NCI-H748 (cell line): ENCODE measurements at regions not wholly inside any gene's neighbourhood (a gene's known extent, or its start where the extent isn't known, plus 50 kb on each side); places are given as distances from the start of the nearest gene placed in this dataset.
"Not testable (repeated sequence)": the region's sequence is repeated elsewhere in the genome, so short reads cannot be mapped to it uniquely, and the experiment has no call there.

Experiments used
- DNase-seq: peaks from one replicate; lab custom pipeline; 2025; ENCODE audit not compliant: unreplicated experiment; lab: John Stamatoyannopoulos, UW

DNA sequence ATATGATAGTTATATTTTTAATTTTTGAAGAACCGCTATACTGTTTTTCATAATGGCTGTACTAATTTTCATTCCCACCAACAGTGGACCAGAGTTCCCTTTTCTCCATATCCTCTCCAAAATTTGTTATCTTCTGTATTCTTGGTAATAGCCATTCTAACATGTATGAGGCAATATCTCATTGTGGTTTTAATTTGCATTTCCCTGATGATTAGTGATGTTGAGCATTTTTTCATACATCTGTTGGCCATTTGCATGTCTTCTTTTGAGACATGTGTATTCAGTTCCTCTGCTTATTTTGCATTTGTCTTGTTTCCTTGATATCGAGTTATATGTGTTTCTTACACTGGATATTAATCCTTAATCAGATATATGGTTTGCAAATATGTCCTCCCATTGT is 770.8 kb upstream of the MBL2 start:
- DNase-seq = no peak

DNA sequence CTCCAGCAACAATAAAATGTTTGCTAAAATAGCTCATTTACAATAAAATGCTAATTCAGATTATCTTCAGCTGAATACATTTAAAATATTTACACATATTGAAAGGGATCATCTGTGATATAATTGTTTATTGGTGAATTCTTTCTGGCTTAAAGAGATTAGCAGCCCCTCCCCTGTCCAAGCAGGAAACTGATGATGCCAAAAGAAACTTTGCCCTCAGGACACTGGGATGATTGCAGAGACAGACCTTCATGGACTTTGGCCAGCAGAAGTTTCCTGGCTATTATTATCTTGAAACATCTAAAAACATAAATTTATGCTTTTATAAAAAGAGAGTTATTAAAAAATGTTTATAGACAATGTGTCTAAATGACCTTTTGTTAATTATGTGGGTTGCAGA is 764.9 kb upstream of the MBL2 start:
- DNase-seq = no peak

DNA sequence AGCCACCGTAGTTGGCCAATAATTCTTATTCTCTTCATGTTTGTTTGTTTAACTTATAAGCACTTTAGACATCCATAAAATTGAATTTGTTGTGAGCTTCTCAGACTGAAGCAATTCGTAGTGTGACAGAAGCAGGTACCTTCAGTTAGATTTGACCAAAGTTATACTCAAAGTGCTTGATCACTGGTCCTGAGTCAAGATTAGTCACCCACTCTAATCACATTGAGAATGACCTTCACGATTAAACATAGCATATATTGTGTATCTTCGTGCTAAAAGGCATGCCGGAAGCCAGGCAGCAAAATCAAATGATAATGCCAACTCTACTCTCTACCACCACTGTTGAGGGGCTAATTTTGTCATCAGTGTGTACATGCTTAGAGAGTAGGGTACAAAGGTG is 763.7 kb upstream of the MBL2 start:
- DNase-seq = no peak

DNA sequence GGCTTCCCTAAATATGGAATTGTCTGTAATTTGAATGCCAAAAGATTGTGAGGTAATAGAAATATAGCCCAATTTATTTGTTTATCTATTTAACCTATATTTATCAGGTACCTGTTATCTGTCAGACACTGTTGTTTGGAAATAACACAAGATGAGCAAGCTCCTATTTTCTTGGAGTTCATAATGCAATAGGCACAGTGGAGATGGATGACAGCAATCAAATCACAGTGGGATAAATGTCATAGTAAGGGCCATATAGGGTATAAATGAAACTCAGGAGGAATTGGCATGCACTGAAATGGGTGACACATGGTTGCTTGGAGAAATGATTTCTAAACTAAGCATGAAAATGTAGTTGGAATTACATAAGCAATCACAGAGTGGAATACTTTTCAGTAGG is 761.8 kb upstream of the MBL2 start:
- no peak for DNase-seq

DNA sequence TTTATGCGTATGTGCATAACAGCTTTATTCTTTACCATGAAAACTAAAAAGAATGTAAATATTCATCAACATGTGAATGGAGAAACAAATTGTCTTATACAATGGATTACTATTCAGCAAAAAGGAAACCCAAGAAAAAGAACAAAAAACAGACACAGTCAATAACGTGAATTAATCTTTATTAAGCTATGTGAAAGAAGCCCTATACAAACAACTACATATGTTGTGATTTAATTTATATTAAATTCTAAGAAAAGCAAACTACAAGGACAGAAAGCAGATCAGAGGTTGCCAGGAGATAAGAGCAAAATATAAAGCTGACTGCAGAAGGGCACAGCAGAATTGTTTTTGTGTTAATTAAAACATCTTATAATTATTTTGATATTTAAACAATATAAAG is 756.4 kb upstream of the MBL2 start:
- no peak for DNase-seq

DNA sequence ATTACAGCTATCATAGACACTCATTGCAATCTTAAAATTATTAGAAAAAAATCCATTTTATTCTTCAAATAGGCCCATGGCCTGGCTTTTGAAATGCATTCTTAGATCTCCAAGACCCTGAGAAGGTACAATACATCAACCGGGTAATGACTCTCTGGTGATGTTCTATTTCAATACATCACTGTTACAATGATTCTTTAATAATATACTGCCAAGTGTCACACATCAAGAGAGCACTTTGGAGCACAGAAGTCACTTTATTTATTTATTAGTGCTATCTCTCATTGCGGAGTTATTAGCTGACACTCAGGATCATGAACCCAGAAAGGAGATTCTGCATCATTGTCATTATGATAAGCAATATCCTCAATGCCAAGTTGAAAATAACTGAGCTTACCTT is 748.5 kb upstream of the MBL2 start:
- no peak for DNase-seq

DNA sequence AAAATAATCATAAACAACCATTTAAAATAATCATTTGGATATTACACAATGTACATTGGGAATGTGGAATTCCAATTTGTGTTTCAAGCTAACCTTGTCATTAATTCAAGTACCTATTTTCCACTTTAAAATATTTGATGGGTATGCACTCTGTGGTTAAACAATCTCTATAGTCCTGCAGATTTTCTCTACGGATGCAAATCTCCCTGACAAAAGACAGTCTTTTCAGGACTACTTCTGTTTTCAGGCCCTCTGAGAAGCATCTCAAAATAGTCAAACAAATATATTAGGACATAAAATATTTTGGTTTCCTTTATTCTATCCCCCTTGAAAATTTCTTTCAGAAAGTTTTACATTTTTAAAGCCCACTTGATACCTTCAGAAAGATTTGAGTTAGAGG is 735.6 kb upstream of the MBL2 start:
- no peak for DNase-seq

DNA sequence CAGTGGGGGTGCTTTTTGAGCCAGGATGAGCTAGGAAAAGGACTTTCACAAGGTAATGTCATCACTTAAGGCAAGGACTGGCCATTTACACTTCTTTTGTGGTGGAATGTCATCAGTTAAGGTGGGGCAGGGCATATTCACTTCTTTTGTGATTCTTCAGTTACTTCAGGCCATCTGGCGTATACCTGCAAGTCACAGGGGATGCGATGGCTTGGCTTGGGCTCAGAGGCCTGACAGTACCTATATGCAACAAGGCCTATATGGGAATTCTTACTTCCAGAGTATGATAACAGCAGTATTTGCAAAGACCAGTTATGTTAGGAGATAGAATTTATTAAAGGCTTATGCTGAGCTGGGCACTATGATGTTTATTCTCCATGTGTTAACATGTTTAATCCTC is 731.9 kb upstream of the MBL2 start:
- not testable (repeated sequence) for DNase-seq

DNA sequence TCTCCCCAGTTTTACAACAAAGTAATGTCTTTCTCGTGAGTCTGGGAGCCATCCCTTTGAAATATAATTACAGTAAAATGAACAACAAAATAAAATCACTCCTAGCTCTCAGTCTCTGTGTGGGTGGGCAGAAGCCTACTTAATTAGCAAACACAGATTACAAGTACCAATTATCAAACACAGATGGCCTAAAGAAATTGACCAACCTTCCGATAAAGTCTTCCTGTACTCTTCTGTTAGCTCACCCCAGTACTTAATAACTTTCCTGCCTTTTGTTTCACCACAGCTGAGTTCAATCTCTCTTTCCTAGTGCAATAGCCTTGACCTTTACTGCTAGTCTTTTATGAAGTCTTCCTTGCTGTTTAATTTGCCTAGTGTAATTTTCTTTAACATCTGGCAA is 719.2 kb upstream of the MBL2 start:
- DNase-seq = peak; percentile 10

DNA sequence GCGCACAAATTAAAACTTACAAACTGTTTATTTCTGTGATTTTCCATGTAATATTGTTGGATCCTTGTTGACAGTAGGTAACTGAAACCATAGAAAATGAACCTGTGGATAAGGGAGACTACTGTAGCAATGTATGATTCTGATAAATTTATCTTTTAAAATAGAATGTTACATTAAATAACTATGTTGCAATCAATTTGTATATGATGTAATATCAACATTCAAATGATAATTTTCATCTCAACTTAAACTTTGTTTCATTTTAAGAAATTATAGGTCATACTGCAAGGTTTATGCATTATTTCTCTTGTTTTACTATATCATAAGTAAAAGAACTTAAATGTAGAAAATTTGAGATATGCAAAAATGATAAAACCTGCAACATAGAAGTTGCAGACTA is 718.0 kb upstream of the MBL2 start:
- no peak for DNase-seq

DNA sequence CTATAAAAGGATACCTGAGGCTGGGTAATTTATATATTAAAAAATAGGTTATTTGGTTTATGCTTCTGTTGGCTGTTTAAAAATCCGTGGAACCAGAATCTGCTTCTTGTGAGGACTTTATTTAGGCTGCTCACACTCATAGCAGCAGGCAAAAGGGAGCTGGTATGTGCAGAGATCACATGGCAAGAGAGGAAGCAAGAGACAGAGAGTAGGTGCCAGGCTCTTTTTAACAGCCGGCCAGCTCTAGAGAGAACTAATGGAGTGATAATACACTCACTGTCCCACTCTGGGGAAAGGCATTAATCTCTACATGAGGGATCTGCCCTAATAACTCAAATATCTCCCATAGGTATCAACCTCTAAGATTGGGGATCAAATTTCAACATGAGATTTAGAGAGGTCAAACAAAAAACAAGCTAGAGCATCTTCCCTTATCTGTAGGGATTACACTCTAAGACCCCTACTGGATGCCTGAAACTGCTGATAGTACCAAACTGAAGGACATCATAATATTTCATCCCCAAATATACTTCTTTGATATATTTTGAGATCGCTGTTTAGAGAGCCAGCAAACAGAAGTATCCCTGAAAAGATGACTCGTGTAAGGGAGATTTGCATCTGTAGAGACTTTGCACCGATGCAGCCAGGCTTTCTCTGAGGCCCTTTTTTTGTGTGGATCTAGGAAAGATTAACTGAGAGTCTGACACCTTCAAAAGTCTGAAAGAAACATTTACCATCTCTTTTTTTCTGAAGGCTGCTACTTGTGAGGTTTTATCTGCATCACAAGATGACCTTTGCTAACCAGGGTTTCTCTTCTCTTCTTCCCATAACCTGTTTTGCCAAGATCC is 717.0 kb upstream of the MBL2 start:
- no peak for DNase-seq

DNA sequence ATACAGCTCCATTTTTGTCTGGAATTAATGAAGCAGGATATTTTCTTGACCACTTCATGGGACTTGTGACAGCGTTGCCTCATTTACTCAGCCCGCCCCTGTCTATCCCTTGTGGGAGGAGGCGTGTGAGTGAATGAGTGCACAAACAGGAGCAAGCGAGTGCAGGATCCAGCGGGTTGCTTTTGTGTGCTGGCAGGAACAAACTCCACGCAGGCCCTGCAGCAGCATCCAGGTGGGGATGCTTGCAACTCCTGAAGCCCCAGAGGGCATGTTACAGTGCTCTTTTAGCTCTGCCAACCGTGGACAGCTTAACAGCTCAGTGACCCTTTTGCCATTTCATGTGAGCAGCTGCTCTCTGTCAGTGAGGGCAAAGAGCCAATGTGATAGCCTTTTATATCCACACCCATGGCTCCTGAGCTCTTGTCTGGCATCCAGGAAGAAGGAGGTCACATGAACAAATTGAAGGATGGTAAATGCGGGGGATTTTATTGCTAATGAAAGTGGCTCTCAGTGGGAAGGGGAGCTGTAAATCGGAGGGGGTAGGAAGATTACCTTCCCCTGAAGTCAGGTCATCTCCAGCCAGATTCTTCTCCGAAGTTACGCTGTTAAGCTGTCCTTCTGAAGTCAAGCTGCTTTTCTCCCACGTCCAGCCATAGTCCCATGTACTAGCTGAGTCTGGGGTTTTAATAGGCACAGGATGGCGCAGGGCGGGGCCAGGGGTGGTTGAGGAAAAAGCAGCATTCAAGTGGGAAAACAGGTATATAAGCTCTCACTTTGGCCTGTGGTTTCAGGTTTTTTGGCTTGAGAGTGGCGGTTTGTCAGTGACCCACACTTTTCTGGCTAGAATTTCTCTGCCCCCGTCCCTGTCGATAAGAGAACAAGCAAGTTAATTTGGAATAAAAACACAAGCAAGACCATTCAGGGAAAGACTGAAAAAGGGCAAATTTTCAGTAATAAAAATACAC is 714.7 kb upstream of the MBL2 start:
- DNase-seq = peak; percentile 17

DNA sequence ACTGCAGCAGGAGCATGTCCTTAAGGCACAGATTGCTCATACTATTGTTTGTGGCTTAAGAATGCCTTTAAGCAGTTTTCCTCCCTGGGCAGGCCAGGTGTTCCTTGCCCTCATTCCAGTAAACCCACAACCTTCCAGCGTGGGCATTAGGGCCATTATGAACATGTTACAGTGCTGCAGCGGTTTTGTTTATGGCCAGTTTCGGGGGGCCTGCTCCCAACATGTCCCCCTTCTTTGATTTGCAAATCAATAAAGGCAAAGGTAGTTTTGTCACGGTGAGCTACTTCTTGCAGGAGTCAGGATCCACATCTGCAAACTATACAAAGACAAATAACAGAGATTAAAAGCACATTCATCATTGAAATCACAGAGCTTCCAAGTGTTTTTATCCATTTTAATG is 712.8 kb upstream of the MBL2 start:
- DNase-seq = not testable (repeated sequence)

DNA sequence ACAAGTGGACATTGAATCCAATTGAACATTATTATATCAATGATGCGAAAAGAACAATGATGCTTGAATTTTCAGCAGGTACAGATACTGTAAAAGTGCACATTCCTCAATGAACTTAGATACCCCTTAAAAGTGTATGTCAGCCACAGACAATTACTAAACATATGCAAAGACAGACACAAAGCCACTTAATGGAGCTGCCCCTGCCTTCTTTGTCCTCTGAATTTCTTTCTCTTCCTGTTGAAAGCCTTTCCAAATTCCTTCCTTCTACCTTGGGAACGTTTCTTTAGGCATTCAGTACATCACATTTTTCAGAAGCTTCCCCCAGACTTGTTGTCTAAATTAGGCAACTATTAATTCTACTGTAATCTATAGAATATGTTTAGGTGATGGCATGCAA is 706.8 kb upstream of the MBL2 start:
- no peak for DNase-seq

DNA sequence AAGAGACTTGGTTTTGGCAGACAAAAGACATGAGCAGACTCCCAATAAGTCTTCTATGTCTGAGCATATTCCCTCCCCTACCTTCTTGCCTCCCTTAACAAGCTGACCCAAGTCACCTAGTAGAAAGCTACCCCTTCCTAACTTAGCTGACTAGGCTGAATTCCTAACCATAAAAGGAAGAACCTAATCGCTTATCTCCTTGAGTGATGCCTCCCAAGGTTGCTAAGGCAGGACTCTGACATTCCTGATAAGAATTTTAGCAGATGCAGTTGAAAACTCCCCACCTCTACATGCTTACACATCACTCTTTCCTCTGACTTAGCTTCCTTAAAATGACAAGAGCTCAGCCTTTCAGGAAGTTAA is 704.7 kb upstream of the MBL2 start:
- no peak for DNase-seq

DNA sequence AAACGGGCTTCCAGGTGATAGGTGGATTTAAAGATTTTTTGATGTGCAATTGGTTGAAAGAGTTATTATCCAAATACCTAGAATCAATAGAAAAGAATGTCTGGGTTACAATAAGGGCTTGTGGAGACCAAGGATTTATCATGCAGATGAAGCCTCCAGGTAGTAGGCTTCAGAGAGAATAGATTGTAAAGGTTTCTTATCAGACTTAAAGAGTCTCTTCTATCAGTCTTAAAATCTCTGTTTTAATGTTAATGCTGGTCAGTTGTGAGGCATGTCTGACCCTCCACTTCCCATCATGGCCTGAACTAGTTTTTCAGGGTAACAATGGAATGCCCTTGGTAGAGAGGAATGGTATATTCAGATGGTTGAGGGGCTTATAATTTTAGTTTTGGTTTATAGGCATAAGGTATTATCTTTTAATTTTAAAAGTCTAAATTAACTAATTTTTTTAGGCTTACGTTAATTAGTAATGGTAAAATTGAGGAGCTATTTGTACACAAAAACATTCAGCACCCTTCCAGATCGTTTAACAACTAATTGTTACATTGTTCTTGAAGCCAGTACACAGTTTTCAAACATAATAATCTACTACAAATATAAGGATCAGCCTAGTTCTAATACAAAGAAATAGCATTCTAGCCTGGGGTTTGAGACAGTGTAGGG is 704.2 kb upstream of the MBL2 start:
- no peak for DNase-seq

DNA sequence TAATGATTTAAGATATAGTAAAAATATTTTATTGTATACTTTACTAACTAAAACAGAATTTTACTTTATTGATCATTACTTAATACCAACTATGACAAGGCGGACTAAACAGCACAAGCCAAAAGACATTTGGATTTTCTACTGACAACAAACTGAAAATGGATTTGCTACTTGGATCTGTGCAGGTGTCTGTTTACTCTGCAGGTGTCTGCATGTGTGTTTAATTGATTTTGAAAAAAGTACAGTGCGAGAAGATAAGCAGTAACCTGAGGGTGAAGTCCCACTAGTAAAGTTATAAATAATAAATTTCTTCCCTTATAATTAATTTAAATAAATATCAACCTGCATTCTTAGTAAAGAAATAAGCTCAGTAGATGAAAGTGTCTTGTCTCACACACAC is 696.8 kb upstream of the MBL2 start:
- DNase-seq = peak; percentile 28

DNA sequence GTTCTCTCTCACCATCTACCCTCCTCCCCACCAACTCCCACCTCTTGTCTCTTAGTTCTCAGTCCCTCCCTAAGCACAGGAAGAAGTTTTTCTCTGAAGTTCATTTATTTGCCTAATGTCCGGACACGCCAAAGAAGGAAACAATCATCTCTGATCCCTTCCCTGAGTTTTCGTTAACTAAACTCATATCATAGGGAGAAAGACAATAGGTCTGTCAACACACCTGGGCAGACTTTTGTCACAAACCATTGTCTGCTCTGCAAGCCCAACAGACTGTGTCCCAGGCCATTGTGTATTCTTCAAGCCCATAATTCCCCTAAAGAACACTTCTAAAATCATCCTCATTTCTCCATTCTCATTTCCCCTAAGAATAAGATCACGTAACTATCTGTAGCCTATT is 691.0 kb upstream of the MBL2 start:
- peak; percentile 74 for DNase-seq

DNA sequence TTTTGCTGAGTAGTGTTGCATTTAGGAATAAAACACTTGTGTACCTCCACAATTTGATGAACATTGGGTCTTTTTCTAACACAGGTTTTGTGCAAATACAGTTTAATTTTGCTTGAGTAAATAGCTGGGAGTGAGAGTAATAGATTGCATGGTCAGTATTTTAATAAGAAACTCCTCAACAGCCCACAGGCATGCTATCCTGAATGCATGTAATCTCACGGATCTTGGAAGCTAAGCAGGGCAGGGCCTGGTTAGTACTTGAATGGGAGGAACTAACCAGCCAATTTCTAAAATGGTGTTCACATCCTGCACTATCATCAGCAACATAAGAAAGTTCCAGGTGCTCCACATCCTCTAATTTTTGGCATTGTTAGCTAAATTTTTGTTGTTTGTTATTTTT is 685.4 kb upstream of the MBL2 start:
- DNase-seq = no peak

DNA sequence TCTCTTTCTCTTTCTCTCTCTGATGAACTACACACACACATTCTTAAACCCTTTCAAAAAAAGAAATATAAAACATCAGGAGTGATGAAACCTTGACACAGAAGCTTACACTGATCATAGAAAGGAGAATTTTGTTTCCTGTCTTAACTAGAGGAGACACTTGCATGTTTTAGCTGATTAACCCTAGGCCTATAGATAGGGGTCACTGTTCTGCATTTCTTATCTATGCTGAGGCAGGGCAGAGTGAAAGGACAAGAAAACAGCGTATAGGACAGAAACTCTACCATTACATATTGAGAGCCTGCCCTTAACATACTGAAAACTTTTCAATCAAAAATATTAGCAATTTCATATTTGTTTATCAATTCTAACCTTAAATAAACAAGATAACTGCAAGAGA is 680.6 kb upstream of the MBL2 start:
- no peak for DNase-seq

DNA sequence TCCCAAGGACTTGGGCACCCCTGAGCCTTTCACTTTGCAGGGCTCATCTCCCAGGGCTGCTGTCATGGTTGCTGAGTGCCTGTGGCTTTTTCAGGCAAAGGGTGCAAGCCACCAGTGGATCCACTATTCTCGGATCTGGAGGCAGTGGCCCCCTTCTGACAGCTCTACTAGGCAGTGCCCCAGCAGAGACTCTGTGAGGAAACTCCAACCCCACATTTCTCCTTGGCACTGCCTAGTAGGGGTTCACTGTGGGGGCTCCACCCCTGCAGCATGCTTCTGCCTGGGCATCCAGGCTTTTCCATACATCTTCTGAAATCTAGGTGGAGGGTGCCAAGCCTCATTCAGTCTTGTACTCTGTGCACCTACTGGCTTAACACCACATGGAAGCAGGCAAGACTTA is 675.0 kb upstream of the MBL2 start:
- DNase-seq = no peak

DNA sequence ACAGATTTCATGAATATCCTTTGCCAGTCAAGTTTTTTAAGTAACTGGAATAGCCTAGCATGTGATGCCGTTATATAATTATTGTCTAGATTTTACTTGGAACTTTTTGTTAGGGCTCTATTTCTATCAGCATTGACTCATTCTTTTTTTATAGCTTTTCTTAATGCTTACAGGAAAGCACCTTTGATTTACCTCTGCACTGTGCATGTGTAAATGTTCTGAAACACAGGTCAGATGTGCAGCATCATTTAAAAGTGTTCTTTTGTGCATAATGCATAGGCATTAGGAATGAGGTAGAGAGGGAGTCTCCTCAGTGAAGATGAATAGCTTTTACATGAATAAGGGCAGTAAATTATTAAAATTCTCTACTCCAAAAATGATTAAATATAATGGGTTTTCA is 669.3 kb upstream of the MBL2 start:
- DNase-seq = no peak
